Psoas muscle (tissue), 7 donors: ENCODE measurements at regions not wholly inside any gene's neighbourhood (a gene's known extent, or its start where the extent isn't known, plus 50 kb on each side); places are given as distances from the start of the nearest gene placed in this dataset.

Experiments used
- ATAC-seq, 4 donors: fragments of 200-7000 bp; cut with Tn5 transposase; one replicate each; pipeline ENCODE4 v1.9.1; 2020; ENCODE audit warnings: moderate library complexity in 3 of 4, mild to moderate bottlenecking in 2 of 4
- DNase-seq, 2 donors: peaks; one replicate each; pipeline ENCODE4 v3.0.0-alpha.2; 2020
- H3K27ac ChIP-seq: fragments of 200-600 bp; one replicate; pipeline ENCODE4 v1.8.0; 2022
- H3K27me3 ChIP-seq, 3 donors: fragments of 200-600 bp in 1 of 3; one replicate each; pipeline versions ENCODE4 v1.6.1 to v1.8.0; 2013 to 2022; ENCODE audit warnings: low read length in 2 of 3, mild to moderate bottlenecking in 2 of 3, moderate library complexity in 1 of 3; ENCODE audit not compliant: insufficient read depth in 3 of 3
- H3K36me3 ChIP-seq, 2 donors: fragments of 200-600 bp in 1 of 2; one replicate each; pipeline versions ENCODE4 v1.6.1 to v1.8.0; 2013 to 2022; ENCODE audit warnings: low read depth in 1 of 2, mild to moderate bottlenecking in 1 of 2, moderate library complexity in 1 of 2; ENCODE audit not compliant: insufficient read depth in 1 of 2
- H3K4me1 ChIP-seq: fragments of 200-600 bp; one replicate; pipeline ENCODE4 v1.8.0; 2022
- H3K4me3 ChIP-seq: fragments of 200-600 bp; one replicate; pipeline ENCODE4 v1.8.0; 2022; ENCODE audit warnings: mild to moderate bottlenecking
- H3K9me3 ChIP-seq: fragments of 200-600 bp; one replicate; pipeline ENCODE4 v1.8.0; 2022
- CTCF ChIP-seq: fragments of 200-600 bp; IDR thresholded peaks from one replicate; pipeline ENCODE4 v1.8.0; 2022; ENCODE audit warnings: antibody characterized with exemption
- WGBS, 3 donors: extraction: QIAGEN DNeasy Blood & Tissue Kit; methylation state at CpG; one replicate each; pipeline versions ENCODE4 v1.1.6 to v1.1.7; 2013; 5-methylcytosine and 5-hydroxymethylcytosine counted together
- intact Hi-C, 2 donors: fragments of 100-400 bp; cut with DNase I; formaldehyde crosslinking; loops; one replicate each; pipeline versions ENCODE4 v1.11.0 to v1.14.2; 2022
- donor health status: healthy with polysubstance abuse.
- donor health status: DM: no; HTN: no; CAD: no; lungs with moderate emphysema.
- donor health status: Bipolar disorder and iron deficiency.
- donor health status: healthy.
- donor health status: DM: yes; HTN: yes; CAD: no.
- donor health status: DM: no; HTN: no; CAD: no.
- donor health status: DM: yes; HTN: yes; CAD: no.

- WGBS, 3 donors: 69 to 82% (median 75%) methylated on average over 2 of the region's 2 CpGs
- no peaks in the 10 kb centered on the region for H3K36me3 ChIP-seq
- no peak overlapping the region for H3K4me3 ChIP-seq
- DNase-seq (no peak), ATAC-seq (no peak)
- no peaks in the 10 kb centered on the region for H3K4me1 ChIP-seq
- intact Hi-C loops: no loop called here
- no peak for TF ChIP-seq CTCF
- H3K27me3 ChIP-seq: no peaks in the 10 kb centered on the region
- no peaks in the 10 kb centered on the region for H3K9me3 ChIP-seq
- H3K27ac ChIP-seq: no peak overlapping the region
Observed at GRCh38 chr9:75718677-75719076, 171.8 kb upstream of the PCSK5 start.

GRCh38 chr9:75728391-75728790, 162.1 kb upstream of the PCSK5 start:
- no peak overlapping the region for H3K4me3 ChIP-seq
- ATAC-seq: no peak
- H3K27me3 ChIP-seq: no peaks in the 10 kb centered on the region
- no peak for TF ChIP-seq CTCF
- 66 to 76% (median 69%) methylated on average over 1 of the region's 1 CpG for WGBS, 3 donors
- H3K27ac ChIP-seq: no peak overlapping the region
- no peaks in the 10 kb centered on the region for H3K9me3 ChIP-seq
- no peaks in the 10 kb centered on the region for H3K36me3 ChIP-seq
- intact Hi-C loops: no loop called here
- DNase-seq: no peak
- H3K4me1 ChIP-seq: no peaks in the 10 kb centered on the region

- Histone ChIP-seq H3K27me3 (no peaks in the 10 kb centered on the region), H3K9me3 (no peaks in the 10 kb centered on the region), H3K36me3 (no peaks in the 10 kb centered on the region), H3K27ac (no peak overlapping the region), H3K4me1 (no peaks in the 10 kb centered on the region), H3K4me3 (no peak overlapping the region)
- WGBS, 3 donors: 79 to 94% (median 91%) methylated on average over 3 of the region's 3 CpGs
- intact Hi-C loops: no loop called here
- ATAC-seq: no peak
- TF ChIP-seq CTCF: no peak
- DNase-seq: no peak
Observed at GRCh38 chr9:75734802-75735201, 155.7 kb upstream of the PCSK5 start.

- peak in 1 of 2 donors; percentile 76 for DNase-seq
- H3K9me3 ChIP-seq: no peaks in the 10 kb centered on the region
- no peak overlapping the region for H3K4me3 ChIP-seq
- no peak overlapping the region for H3K27ac ChIP-seq
- intact Hi-C loops: no loop called here
- WGBS, 3 donors: 17 to 25% (median 19%) methylated on average over 4 of the region's 4 CpGs
- no peak for TF ChIP-seq CTCF
- no peaks in the 10 kb centered on the region for H3K36me3 ChIP-seq
- no peaks in the 10 kb centered on the region for H3K4me1 ChIP-seq
- ATAC-seq: peak in 2 of 4 donors; percentile 58 to 64
- no peaks in the 10 kb centered on the region for H3K27me3 ChIP-seq
Observed at GRCh38 chr9:75739884-75740611, 150.4 kb upstream of the PCSK5 start.

- intact Hi-C loops: no loop called here
- Histone ChIP-seq H3K27me3 (no peaks in the 10 kb centered on the region), H3K36me3 (no peaks in the 10 kb centered on the region), H3K9me3 (no peaks in the 10 kb centered on the region), H3K4me1 (no peaks in the 10 kb centered on the region), H3K27ac (no peak overlapping the region), H3K4me3 (no peak overlapping the region)
- no peak for TF ChIP-seq CTCF
- ATAC-seq: no peak
- 59 to 70% (median 68%) methylated on average over 1 of the region's 1 CpG for WGBS, 3 donors
- DNase-seq: no peak
Observed at GRCh38 chr9:75743855-75744254, 146.6 kb upstream of the PCSK5 start.
